HL-60/S4 (cell line): ENCODE measurements at regions not wholly inside any gene's neighbourhood (a gene's known extent, or its start where the extent isn't known, plus 50 kb on each side); places are given as distances from the start of the nearest gene placed in this dataset.
"Not testable (repeated sequence)": the region's sequence is repeated elsewhere in the genome, so short reads cannot be mapped to it uniquely, and the experiment has no call there.

Source experiments
- in situ Hi-C: fragments of 300-500 bp; cut with MboI; formaldehyde crosslinking; loops from 2 replicates; pipeline ENCODE4 v1.14.3; 2022; ENCODE audit warnings: low sequenced_read_pairs

DNA sequence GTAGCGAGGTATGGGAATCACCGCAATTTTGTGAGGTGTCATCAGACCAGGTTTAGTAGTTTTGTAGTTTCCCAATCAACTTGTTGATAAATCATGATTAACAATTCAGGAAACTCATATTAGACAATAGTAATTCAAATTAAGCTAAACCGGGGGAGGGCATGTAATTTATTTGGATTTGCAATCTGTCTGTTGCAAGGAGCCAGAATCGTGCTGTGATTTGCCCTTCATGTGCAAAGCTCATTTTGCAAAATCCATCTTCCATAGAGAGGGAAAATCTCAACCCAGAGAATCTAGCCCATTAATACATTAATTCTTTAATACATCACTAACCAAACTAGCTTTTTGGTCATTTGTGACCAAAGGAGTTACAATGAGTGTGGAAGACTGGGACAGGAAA lies 164.7 kb upstream of the TRPM3 start:
- in situ Hi-C loops, result no loop called here

DNA sequence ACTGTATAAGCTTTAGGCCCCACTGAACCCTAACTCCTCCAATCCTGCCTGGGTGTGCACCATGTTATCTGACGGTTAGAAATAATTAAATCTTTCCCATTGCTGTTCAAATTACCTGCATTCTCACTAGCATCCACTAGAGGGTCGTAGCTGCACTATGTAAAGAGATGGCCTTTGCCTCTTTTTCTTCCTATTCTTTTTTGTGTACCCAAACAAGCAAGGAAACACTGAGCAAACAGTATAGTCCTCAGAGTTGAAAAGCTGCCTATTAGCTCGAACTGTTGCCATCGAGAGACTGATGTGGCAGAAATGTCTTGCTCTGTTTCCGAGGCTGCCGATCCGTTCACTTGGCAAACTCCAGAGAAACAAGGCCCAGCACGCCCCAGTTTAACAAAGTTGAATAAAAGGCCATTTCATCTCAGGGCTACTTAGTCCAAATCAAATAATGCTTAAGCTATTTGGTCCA lies 163.8 kb upstream of the TRPM3 start:
- in situ Hi-C loops, result no loop called here

DNA sequence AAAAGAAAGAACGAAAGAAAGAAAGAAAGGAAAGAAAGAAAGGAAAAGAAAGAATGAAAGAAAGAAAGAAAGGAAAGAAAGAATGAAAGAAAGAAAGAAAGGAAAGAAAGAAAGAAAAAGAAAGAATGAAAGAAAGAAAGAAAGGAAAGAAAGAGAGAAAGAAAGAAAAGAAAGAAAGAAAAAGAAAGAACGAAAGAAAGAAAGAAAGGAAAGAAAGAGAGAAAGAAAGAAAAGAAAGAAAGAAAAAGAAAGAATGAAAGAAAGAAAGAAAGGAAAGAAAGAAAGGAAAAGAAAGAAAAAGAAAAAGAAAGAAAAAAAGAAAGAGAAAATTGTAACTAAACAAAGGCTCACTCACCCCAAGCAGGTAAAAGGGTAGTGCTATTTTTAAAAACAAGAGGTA lies 160.7 kb upstream of the TRPM3 start:
- in situ Hi-C loops, result not testable (repeated sequence)

DNA sequence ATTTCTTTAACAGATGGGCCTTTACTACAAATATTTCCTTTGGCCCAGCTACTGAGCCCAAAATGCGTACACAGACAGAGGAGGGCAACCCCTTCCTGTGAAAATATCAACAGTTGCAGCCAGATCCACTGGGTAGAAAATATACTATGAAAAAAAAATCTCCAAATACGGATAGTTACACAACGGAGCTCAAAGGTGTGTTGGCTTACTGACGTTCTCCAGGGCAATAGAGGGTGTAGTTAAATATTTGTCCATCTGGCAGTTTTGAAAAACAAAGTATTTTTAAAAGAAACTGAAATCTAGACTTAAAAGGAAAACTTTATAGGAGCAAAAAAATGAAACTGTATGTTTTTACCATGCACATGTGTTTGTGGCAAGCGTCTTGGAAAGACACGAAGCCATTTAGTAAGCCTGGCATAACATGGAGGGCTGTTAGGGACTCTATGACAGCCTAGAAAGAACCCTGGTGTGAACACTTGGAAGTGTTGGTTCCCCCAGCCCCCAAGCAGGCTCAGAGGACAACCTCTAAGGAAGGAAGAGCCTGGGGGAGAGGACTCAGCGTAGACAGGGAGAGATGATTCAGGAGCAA lies 157.8 kb upstream of the TRPM3 start:
- in situ Hi-C loops, result no loop called here

DNA sequence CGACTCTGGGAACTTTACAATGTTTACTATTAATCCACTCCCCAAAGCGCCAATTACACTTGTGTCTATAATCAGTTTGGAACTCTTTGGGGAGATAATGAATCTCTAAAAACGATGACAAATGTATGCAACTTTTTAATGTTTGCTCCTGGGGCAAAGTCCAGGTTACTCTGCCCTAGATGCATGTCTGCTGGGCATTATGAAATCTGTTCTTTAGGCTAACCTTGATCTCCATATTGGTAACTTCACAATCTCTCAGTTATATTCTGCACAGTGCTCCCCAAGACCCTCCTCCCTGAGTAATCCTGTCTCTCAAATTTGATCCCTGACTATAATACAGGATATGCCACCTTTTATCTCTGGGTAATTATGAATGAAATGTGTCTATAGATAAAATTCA lies 152.2 kb upstream of the TRPM3 start:
- in situ Hi-C loops, result no loop called here

DNA sequence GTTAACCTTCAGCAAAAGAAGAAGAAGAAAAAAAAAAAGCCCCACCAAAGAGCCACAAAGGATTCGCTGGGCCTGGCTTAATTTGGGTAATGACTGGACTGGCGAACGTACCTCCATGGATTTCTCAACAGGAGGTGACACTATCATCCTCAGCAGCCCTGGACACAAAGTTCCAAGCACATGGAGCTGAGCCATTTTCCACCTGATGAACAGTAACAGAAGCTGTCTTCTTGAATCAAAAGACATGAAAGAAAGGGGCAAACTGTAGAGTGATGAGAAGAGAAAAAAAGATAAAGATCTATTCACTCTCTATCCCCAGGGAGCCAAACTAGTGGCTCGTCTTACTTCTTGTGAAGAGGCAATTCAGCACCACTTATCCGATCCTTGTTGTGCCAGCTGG lies 150.2 kb upstream of the TRPM3 start:
- in situ Hi-C loops, result no loop called here

DNA sequence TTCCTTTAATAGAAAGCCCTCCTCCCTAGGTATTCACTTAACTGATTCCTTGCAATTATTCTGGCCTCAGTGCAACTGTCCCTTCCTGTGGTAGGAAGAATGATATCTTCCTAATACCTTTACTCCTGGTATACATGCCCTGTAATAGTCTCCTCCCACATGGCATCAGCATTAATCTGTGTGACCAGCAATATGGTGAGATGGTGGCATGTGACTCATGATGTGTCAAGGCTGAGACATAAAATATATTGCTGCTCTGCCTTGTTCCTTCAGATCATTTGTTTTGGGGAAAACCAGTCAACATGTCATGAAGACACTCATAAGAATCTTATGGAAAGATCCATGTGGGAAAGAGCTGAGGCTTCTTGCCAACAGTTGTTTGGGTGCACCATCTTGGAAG lies 149.1 kb upstream of the TRPM3 start:
- in situ Hi-C loops, result no loop called here

DNA sequence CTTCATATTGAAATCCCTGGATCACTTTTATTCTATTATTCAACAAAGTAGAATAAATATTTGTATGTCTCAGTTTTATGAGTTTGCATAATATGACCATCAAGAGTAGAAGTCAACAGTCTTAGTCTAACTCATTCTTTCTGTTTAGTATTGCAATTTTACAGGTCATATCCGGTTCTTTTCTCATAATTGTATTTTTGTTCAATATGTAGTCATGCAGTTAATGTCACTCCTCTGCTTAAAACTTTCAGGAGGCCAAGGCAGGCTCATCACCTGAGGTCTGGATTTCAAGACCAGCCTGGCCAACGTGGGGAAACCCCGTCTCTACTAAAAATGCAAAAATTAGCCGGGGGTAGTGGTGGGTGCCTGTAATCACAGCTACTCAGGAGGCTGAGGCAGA lies 148.4 kb upstream of the TRPM3 start:
- in situ Hi-C loops, result no loop called here

DNA sequence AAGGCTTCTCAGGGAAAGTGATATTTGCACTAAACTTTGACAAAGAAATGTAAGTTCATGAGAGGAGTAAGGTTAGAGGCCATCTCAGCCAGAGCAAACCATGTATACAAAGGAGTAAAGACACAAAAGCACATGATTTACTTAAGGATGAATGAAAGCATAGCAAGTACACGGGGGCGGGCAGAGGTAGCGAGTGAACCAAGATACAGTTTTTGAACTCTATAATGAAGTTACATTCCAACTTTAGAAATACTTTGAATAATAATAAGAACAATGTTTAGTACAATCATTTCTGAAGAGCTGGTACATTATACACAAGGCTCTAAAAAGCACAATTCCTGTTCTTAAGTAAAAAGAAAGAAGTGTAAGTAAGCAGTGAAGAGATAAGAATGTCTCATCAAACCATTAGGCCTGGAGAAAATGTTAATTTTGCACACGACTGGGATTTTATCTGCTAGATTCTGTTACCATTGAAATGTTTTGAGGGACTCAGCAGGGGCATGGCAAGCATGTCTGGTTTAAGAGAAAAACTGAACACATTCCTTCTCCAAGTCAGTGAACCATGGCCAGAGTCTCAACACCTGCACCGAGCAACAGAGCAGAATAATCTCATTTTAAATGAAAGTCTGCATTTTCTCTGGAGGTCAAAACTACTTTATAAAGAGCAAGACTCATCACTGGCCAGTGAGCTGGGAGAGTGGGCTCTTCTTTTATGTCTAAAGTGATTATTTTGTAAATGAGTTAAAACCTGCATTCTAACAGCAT lies 147.6 kb upstream of the TRPM3 start:
- in situ Hi-C loops, result no loop called here

DNA sequence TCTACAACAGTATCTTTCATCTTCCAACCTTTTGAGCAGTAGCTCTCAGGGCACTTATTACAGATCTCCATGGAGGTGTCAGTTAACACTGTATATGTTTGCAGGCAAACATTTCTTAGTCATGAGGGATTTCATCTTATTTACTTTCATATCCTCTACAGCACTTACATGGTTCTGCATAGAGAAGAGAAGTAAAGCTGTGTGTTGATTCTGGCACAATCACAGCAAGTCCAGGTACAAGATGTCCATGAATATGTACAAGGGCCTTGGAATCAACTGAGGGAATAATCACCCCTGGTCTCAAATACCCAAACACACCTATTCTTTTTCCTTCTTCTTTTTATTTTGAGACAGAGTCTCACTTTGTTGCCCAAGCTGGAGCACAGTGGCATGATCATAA lies 142.0 kb upstream of the TRPM3 start:
- in situ Hi-C loops, result no loop called here

DNA sequence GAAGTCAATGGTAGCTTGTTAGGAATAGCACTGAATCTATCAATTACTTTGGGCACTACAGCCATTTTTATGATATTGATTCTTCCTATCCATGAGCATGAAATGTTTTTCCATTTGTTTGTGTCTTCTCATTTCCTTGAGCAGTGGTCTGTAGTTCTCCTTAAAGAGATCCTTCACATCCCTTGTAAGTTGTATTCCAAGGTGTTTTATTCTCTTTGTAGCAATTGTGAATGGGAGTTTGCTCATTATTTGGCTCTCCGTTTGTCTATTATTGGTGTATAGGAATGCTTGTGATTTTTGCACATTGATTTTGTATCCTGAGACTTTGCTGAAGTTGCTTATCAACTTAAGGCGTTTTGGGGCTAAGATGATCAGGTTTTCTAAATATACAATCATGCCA lies 139.0 kb upstream of the TRPM3 start:
- in situ Hi-C loops, result not testable (repeated sequence)

DNA sequence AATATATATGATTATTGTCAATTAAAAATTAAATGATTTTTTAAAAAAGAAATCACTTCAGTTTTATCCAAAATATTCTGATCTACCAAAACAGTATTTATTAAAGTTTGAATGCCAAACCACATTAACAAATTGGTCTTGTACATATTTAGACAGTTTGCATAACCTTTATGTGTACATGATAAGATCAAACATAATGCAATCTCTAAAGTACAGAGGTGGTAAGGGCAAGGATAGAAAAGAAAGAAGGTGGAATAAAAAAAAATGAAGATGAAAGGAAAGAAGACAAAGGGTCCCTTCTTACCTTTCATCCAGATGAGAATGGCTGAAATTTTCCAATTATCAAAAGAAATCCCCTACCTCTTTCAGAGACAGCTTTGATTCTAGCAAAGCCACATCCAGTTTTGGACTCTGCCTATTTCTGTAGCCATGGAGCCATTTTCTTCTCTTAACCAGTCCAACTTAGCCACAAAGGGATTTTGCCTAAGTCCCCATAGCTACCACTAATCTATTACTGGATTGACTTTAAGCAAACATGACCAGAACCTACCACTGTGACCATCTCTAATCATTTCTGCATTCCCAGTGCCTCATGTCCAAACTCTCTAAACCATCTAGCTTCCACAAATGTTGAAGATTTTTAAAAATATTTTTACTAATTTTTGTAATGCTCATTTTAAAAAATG lies 133.3 kb upstream of the TRPM3 start:
- in situ Hi-C loops, result no loop called here

DNA sequence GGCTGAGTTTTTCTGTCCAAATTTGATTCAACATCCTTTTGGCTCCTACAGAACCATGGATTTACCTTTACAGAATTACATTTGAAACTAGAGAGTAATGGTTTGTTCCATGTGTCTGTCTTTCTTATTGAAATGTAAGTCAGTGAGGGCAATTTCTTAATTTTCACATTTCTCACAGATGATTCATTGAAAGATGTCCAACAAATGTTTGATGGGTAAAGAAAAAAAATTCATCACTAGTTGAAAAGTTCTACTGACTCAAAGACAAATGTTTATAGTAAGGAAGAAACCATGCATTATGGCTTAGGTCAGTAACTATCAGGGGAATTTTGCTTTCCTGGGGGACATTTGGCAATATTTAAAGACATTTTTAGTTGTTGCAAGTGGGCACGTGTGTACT lies 131.6 kb upstream of the TRPM3 start:
- in situ Hi-C loops, result no loop called here

DNA sequence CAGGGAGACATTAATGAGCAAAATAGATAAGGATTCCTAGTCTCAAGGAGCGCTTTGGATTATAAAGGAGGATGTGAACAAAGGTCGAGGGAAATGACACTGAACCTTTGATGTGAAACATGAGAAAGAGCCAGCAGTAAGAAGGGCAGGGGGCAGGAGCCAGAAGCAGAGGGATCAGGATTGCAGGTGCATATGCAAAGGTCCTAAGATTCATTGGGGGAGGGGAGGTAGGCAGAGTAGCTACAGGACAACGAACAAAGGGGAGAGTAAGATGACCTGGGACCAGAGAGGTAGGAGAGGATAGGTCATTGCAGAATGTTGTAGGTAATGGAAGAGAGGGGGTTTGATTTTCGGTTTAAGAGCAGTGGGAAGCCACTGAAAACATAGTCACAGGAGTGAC lies 129.2 kb upstream of the TRPM3 start:
- in situ Hi-C loops, result no loop called here

DNA sequence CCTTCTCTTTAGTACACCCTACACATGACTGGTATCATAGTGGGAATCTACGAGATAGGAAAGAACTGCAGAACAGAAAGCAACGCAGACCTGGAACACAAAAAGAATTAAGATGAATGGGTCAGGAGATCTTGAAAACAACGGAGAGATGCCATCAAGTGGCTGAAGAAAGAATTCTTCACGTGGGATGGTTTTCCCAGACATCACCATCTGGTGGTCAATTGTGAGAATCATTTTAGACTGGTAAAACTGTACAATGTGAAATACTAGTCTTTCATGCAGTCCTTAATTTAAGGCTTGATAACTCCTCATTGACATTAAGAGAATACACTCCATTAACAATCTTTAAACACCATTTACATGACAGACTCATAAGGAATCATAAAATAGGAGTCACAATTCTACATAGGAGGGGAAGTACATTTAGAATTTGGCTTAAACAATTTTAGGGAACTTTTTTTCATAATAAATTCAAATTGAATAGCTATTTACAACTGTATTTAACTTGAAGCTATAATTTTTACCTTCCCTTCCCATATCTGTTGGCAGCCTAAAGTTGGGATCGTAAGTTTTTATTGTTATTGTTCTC lies 128.4 kb upstream of the TRPM3 start:
- in situ Hi-C loops, result loop anchor here (25.0 kb wide), 1 partner anchor 613 kb away; no protein-coding TSS in a partner anchor

DNA sequence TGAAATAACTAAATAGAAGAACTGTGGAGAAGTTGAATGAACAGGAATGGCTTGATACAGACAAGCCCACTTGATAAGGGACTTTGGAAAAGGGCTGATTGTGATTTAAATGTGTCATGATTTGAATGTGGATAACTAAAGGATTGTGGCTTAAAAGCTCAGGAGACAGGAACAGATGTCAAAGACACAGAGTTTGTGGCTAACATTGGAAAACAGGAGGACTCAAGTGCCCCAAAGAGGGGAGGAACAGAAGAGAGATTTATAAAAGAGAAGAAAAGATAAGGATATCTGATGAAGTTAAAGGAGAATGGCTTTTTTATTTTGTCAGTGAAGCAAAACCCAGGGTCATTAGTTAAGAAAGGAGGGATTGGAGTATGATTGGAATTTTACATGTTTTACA lies 124.2 kb upstream of the TRPM3 start:
- in situ Hi-C loops, result loop anchor here (25.0 kb wide), 1 partner anchor 608 kb away; no protein-coding TSS in a partner anchor

DNA sequence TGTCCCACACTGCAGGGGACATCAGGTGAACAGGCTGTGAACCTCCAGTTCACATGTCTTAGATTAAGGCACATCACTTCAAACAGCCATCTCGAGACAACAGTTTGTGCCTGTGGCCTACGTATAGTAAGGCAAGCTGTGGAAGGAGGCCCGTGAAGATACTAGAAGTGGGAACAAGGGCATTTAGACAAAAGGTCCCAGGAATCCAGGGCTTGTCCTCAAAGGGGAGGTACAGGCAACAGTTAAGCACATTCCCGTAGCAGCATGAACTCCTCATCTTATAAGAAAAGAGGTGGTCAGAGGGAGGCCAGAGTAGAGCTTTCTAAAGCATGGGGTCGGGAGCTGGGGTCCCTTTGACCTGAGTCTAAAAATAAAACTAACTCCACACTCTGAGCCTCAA lies 122.5 kb upstream of the TRPM3 start:
- in situ Hi-C loops, result loop anchor here (25.0 kb wide), 1 partner anchor 607 kb away; no protein-coding TSS in a partner anchor

DNA sequence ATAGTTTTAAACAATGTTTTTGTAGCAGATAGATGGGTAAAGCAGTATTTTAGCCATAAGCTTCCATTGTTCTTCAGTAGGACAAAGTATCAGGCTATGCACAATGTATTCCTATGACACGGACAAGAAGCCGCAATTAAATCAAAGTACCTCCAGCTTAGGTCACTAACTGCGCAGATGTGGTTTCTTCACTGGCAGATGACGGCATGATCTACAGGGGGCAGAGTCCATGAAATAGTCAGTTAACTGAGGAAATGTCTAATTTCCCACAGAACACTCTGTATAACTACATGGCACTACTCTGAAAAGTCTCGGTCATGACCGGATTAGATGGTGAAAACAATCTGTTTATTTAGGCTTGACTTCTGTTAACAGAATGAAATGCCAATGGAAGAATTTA lies 120.7 kb upstream of the TRPM3 start:
- in situ Hi-C loops, result loop anchor here (25.0 kb wide), 1 partner anchor 605 kb away; no protein-coding TSS in a partner anchor

DNA sequence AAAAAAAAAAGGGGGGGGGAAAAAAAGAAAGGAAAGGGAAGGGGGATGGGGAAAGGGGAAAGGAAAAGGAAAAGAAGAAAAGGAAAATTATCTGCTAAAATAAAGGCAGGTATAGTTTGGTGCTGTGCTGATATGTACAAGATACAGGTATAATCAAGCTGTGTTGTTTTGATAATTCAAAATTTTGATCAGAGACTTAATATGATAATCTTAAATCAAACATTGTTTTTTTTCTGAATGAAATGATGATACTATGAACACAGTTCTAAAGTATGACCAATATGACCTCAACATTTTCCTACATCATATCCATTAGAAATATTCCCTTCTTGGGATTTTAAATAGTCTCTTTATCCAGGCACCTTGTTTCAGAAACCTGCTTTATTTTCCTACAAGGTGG lies 115.6 kb upstream of the TRPM3 start:
- in situ Hi-C loops, result loop anchor here (25.0 kb wide), 1 partner anchor 600 kb away; no protein-coding TSS in a partner anchor

DNA sequence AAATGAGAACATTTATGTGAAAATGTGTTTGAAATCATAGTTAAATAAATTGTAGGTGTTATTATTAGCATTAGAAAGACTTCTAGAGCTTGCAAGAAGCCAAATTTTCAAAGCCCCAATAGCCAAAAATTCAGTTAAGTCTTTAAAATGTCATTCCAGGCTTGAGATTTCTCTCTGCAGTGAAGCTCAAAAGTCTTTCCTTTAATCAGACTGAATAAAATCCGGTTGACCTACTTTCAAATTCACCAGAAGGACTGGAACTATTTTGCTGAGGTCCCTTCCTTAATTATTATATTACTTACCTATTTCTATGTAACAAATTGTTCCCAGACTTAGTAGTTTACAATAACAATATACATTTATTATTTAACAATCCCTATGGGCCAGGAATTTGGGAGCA lies 112.2 kb upstream of the TRPM3 start:
- in situ Hi-C loops, result loop anchor here (25.0 kb wide), 1 partner anchor 596 kb away; no protein-coding TSS in a partner anchor

DNA sequence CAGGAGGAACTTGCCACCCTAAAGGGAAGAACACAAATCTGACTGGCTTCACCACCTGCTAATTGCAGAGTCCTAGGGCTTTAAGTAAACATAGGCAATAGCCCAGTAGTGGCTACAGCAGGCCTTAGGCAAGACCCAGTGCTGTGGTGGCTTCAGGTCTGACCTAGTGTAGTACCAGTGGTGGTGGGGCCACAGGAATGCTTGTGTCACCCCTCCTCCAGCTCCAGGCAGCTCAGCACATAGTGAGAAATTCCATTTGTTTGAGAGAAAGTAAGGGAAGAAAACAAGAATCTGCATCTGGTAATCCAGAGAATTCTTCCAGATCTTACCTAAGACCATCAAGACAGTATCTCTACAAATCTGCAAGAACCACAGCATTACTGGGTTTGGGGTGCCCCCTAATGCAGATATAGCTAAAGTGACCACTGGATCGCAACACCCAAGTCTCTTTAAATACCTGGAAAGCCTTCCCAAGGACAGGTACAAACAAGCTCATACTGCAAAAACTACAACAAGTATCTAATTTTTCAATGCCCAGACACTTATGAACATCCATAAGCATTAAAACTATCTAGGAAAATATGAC lies 102.6 kb upstream of the TRPM3 start:
- in situ Hi-C loops, result no loop called here
